Fibroblast of villous mesenchyme (primary cell): ENCODE measurements at regions not wholly inside any gene's neighbourhood (a gene's known extent, or its start where the extent isn't known, plus 50 kb on each side); places are given as distances from the start of the nearest gene placed in this dataset.

Experiments used
- DNase-seq: peaks from one replicate; pipeline ENCODE4 v3.0.0-alpha.2; 2010; ENCODE audit warnings: low read depth
- H3K4me3 ChIP-seq: 2 replicates; pipeline ENCODE4 v1.5.1; 2011; ENCODE audit warnings: low read depth, mild to moderate bottlenecking, low read length
- TF ChIP-seq, protein P1 (sequence below): IDR thresholded peaks from 2 replicates; pipeline ENCODE4 v1.5.1; 2012; ENCODE audit warnings: low read depth, mild to moderate bottlenecking, low read length; ENCODE audit not compliant: insufficient read depth

- TF ChIP-seq, protein P1, sequence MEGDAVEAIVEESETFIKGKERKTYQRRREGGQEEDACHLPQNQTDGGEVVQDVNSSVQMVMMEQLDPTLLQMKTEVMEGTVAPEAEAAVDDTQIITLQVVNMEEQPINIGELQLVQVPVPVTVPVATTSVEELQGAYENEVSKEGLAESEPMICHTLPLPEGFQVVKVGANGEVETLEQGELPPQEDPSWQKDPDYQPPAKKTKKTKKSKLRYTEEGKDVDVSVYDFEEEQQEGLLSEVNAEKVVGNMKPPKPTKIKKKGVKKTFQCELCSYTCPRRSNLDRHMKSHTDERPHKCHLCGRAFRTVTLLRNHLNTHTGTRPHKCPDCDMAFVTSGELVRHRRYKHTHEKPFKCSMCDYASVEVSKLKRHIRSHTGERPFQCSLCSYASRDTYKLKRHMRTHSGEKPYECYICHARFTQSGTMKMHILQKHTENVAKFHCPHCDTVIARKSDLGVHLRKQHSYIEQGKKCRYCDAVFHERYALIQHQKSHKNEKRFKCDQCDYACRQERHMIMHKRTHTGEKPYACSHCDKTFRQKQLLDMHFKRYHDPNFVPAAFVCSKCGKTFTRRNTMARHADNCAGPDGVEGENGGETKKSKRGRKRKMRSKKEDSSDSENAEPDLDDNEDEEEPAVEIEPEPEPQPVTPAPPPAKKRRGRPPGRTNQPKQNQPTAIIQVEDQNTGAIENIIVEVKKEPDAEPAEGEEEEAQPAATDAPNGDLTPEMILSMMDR: no peak
- no peak overlapping the region for H3K4me3 ChIP-seq
- DNase-seq: peak; percentile 55
Measured at GRCh38 chr1:219498666-219499065, 114.2 kb downstream of the ZC3H11B start.

DNA sequence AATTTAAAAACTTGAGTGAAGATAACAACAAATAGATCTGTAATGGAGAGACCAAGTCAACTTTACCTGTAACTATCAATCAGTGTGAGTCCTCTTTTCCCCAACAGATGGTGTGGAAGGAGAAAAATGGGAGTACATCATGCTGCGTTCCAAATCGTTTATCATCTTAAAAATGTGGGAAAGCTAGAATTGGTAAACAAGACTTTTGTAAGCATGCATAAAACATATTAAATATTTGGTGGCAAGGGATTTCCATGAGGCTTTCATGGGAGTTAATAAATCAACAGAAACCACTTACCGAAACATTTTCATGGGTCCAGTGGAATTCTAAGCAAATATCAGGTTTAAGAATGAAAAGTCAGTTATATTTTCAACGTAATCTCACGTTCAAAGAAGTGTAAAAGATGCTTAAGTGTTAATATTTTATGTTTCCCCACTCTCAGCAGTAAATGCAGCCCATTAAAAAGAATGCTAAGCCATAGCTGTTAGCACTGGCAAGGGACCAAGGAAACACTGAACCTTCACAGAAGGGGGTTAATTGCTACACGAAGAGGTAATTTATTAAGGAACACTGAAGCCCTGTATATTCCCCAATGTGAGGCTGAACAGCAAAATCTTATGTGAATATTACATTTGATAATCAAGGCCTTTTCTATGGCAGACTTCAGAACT lies 117.0 kb downstream of the ZC3H11B start:
- no peak for DNase-seq
- no peak overlapping the region for H3K4me3 ChIP-seq
- TF ChIP-seq, protein P1: no peak

DNA sequence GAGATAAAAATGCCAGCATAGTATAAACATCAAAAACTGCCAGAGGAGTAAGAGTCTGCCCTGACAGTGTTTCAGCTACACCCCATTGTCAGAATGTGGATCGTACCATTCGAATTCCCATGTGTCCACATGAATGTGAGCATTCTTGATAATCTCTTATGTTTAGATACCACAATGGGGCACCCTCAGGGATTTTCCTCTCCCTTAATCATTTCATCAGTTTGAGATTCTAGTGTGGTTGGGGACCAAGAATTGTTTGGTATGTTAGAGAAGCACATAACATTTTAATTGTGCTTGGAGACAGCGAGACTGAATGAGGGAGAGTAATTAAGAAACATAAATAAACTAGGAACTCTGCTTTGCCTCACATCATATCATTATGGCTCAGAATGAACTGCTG lies 120.2 kb downstream of the ZC3H11B start:
- TF ChIP-seq, protein P1: no peak
- DNase-seq: no peak
- H3K4me3 ChIP-seq: no peak overlapping the region

DNA sequence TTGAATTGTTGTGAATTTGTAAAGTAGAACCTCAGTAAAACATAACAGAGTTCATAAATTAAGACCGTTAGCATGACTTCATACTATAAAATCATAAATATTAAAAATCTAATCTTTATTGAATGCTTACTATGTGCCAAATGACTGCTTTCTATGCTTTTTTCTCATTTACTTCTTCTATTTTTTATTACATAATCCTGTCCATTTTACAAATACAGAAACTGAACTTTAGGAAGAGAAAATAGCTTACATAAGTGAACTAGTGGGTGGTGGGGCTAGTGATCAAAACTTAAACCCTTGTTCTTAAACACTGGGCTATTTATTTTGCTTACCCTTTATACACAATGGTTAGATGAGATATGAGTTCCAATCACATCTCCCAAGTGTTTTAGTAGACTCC lies 122.3 kb downstream of the ZC3H11B start:
- no peak overlapping the region for H3K4me3 ChIP-seq
- TF ChIP-seq, protein P1: no peak
- DNase-seq: no peak

DNA sequence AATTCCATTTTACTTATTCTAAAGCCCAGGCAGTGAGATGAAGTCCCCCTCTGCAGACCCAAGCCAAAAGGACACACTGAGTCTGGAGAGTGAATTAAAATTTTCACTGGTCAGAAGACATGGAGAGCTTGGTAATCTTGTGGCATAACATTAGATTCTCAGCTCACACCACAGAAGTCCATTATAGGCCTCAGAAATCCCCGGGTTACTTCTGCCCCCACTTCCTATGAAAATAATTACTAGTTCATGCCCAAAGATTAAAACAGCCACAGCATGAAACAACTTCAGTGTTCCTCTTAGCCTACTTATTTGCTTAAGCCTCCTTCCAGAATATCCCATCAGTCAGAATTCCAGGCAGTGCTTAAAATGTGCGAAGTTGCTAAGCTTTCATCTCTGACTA lies 123.3 kb downstream of the ZC3H11B start:
- no peak for DNase-seq
- TF ChIP-seq, protein P1: no peak
- H3K4me3 ChIP-seq: no peak overlapping the region

DNA sequence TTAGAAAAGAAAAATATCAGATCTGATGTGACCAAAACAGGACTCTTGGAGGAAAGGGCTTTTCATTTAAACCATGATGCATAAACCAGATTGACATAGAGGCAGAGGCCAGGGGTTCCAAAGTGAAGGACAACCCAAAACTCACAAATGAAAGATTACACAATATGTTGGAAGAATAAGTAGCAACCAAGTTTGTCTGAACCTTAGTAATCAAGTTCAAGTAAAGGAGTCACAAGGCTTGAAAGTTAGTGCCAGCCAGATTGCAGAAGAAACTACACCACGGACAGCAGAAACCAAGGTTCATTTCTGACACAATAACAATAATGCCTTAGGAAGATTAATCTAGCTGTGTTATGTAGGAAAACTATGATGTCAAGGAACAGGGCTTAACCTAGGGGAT lies 124.6 kb downstream of the ZC3H11B start:
- H3K4me3 ChIP-seq: no peak overlapping the region

More for the DNA sequence above, 124.6 kb downstream of the ZC3H11B start:
- DNase-seq: no peak
- TF ChIP-seq, protein P1: no peak
